HG03354 (cell line): ENCODE measurements at regions not wholly inside any gene's neighbourhood (a gene's known extent, or its start where the extent isn't known, plus 50 kb on each side); places are given as distances from the start of the nearest gene placed in this dataset.
"Not testable (repeated sequence)": the region's sequence is repeated elsewhere in the genome, so short reads cannot be mapped to it uniquely, and the experiment has no call there.

Experiments
- ATAC-seq: cut with Tn5 transposase; IDR thresholded peaks from one replicate; pipeline ENCODE4 v1.9.1; 2021; ENCODE audit warnings: mild to moderate bottlenecking; ENCODE audit not compliant: unreplicated experiment, poor library complexity, severe bottlenecking

DNA sequence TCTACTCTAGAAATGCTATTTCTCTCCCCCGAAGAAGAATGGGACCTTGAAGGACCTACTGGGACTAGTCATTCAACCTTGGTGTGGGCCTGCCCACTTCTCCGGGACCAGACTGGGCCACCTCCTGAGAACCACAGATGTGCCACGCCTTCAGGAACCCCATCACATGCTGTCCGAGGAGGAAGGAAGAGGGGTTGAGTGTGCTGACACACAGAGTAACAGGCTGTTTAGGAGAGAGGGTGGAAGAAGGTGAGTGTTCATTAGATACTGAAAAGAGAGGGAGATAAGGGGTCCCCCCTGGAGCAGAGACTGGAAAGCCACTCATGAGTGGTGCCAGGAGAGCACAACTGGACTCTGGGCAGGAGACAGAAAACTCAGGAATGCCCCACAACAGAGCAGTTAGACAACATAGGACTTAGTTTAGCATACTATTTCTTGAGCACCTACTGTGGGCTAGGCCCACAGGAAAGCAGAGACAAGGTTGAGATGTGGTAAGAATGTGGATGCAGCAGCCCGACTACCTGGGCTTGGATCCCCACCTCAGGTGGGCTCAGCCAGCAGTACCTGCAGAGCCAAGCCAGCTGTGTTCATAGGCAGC lies 286.4 kb upstream of the NCKAP5 start:
- no peak for ATAC-seq

DNA sequence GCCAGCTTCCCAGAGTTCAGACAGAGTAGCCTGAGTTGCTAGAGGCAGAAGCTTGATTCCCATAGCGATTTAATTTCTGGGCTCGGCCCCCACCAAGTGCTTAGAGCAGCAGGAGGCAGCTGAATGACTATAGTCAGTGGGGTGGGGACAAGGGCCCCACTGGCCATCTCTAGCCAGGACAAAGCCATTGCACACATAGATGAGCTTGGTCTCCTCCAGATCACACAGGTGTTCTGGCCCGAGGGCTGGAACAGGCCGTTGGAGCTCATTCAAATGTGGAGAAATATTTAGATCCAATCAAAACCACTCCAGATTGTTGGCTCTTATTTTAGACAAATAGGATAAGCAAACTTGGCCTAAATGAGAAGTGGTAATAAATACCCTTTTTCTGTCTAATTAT lies 287.3 kb upstream of the NCKAP5 start:
- no peak for ATAC-seq

DNA sequence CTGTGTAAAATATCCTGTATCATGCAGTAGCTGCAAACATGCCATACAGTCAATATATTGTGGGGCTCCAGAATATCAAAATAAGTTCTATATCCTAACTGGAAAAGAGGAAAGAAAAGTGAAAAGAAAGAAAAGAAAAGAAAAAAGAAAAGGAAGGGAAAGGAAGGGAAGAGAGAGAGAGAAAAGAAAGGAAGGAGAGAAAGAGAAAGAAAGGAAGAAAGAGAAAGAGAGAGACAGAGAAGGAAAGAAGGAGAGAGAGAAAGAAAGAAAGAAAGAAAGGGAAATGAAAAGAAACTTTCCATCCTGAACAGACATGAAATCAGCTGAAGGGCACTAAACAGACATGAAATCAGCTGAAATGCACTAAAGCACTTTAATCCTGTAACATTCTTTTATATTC lies 288.4 kb upstream of the NCKAP5 start:
- no peak for ATAC-seq

DNA sequence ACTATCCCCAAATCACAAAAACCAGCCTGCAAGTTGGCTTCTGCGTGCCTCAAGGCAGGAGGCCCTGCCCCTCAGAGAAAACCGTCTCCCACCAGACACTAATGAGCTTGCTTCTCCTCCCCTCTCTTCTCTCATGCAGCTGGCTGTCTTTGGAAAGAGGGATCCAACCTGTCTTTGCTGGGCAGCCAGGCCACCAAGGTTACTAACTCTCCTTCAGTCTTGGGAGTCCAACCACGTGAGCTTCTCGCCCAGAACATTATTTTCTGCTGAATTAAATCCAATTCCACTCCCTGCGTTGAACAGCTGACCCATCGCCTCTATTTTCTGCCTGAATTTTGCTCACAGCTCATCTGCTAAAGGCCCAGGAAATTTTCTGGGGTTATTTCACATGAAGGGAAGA lies 291.3 kb upstream of the NCKAP5 start:
- no peak for ATAC-seq

DNA sequence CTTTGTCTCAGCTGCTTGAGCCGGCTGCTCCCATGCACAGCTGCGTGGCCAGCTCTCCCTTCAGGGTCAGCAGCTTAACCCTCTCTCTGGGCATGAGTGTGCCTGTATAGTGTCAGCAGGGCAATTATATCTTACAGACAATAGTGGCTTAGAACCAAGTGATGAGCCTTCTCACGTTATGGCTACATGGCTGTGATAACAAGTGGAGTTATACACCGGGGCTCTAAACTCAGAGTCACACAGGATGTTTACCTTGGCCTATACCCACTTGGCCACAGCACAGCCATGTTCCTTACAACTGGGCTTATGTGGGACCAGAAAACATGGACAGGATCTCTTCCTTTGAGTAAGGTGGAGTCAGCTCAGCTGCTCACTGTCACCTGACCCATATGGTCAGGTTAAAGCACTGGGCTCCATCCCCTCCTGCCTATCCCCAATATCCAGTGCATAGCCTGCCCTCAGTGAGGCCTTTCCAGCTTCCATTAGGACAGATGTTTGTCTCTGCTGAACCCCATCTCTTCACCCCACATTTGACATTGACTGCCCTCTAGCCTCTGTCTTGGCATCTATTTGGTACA lies 294.2 kb upstream of the NCKAP5 start:
- no peak for ATAC-seq

DNA sequence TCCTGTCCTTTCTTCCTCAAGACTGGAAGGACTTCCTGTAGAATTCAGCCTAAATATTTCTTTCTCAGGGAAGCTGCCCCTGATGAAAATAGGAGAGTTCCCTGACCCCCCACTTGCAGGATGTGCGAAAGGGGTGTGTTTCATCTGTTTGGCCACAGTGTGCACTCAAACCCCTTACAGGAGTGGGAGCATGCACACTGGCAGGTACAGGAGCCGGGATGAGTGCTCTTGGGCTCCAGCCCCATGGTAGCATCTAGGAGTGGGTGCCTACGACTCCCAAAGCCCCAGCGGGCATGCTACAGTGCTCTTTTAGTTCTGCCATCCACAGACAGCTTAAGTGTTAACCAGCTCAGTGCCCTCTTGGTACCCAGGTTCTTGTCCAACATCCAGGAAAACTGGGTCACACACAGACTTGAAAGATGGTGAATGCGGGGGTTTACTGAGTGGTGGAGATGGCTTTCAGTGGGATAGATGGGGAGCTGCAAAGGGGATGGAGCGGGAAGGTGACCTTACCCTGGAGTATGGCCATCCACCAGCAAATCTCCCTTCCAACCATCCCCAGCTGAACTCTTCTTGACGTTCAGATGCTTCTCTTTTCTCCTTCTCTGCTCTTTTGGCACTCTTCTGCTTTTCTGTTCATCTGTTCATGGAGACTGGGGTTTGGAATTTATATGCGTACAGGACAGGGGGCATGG lies 295.0 kb upstream of the NCKAP5 start:
- ATAC-seq, result no peak

DNA sequence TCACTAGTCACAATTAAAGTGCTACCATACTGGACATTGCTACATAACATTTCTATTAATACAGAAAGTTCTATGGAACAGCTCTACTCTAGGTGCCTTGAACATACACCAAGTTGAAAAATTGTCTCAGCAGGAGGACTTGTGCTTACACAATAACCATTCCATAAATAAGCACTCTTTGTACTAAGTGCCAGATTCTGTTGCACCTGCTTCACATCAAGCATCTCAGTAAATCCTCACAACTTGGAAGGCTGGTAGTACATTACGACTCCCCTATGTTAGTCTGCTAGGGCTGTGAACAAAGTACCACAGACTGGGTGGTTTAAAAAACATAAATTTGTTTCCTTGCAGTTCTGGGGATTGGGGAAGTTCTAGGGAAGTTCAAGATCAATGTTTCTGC lies 296.9 kb upstream of the NCKAP5 start:
- no peak for ATAC-seq

DNA sequence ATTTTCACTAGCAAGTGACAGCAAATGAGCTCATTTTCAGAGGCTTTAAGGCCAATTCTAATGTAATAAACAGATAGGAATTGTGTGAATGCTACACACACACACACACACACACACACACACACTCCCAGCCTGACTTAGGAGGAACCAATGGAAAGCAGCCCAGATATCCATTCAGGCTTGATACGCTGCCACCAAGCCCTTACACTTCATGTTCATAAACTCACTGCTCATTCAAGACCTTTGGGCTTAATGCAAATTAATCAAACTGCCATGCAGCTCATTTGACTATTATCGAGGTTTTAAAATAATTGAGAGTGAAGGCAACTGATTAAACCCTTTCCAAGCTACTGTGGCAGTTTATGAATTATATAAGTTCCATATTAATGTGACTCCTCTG lies 298.9 kb upstream of the NCKAP5 start:
- ATAC-seq, result no peak

DNA sequence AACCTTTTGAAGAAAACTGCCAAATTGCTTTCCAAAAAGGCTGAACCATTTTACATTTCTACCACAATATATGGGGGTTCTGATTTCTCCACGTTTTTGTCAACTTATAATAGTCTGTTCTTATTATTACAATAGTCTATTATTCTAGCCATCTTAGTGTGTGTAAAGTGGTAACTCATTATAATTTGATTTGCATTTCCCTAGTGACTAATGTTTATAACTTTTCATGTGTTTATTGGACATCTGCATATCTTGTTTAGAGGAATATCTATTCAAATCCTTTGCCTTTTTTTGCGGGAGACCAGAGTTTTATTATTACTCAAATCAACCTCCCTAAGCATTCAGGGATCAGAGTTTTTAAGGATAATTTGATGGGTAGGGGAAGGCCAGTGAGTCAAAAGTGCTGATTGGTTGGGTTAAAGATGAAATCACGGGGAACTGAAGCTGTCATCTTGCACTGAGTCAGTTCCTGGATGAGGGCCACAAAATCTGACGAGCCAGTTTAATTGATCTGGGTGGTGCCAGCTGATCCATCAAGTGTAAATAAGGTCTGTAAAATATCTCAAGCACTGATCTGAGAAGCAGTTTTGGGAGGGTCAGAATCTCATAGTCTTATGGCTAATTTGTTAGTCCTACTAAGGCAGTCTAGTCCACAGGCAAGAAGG lies 303.4 kb upstream of the NCKAP5 start:
- ATAC-seq, result no peak

DNA sequence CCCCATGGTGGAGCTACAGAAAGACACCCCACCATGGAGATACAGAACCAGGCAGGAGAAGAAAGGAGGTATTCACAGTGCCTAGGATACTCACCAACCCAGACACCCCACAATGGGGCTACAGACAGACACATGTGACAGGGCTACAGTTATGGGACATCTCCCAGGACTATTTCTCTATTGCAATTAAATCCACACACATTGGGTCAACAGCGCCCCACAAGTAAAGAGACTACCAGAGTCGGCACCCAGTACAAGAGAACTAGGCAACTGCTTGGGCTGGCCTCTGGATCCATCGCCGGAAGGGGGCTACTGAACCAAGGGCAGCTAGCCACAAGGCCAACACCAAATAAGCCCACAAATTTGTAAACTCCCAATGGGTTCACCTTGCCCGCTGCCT lies 310.1 kb upstream of the NCKAP5 start:
- no peak for ATAC-seq

DNA sequence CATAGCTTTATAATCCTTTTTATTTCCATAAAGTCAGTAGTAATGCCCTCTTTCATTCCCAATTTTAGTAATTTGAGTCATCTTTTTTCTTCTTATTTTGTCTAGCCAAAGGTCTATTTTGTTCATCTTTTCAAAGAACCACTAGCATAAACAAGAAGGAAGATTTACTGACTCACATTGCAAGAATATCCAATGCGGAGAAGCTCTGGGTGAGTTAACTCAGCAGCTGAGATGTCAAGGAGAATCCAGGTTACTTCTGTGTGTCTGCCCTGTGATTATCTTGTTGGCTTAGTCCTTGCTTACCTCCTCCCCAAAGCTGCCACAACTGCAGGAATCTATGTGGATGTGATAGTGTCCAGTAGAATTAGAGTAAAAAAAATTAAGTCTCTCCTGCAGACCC lies 311.4 kb upstream of the NCKAP5 start:
- ATAC-seq, result no peak

DNA sequence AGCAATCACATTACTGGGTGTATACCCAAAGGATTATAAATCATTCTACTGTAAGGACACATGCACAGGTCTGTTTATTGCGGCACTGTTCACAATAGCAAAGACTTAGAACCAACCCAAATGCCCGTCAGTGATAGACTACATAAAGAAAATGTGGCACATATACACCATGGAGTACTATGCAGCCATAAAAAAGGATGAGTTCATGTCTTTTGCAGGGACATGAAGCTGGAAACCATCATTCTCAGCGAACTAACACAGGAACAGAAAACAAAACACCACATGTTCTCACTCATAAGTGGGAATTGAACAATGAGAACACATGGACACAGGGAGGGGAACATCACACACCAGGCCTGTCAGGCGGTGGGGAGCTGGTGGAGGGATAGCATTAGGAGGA lies 313.9 kb upstream of the NCKAP5 start:
- ATAC-seq, result not testable (repeated sequence)

DNA sequence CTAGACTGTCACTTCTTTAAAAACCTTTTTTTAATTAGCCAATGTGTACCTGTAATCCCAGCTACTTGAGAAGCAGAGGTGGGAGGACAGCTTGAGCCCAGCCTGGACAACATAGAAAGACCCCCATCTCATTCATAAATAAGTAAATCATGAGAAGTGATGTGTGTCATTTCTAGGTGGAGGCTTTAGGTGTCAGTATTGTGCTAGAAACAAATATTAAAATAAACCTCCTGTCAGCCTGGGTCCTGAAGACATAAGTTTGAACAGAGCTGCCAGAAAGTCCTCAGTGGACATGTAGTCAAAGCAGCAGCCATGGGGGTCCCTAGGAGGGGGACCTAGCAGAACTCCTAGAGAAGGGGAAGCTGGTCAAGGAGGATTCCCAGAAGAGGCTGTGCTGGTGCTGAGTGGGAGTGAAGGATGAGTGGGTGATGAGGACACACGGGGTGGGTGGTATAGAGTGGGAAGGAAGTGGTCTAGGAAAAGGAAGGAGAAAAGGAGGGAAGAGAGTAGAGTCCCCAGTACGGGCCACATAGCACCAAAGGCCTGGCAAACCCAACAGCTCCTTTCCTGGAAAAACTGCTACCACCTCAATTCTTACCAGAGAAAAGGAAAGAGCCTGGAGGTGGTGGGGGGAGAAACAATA lies 316.6 kb upstream of the NCKAP5 start:
- ATAC-seq, result peak; percentile 55

DNA sequence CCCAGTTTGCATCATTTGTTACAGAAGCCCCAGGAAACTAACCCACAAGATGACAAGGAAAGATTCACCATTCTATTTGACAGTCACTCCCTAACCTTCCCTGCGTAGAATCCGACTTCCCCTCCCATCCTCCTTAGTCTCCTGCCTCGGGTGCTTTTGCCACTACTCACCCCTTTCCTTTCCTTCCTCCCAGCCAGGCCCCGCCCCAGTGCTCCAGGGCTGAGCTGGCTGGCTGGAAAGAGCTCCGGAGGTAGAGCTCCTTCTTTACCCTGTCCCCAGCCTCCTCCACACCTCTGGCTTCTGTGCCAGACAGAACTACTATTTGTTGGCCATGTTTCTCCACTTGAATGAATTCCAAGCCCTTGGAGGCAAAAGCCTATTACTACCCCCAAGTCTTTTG lies 317.6 kb upstream of the NCKAP5 start:
- no peak for ATAC-seq

DNA sequence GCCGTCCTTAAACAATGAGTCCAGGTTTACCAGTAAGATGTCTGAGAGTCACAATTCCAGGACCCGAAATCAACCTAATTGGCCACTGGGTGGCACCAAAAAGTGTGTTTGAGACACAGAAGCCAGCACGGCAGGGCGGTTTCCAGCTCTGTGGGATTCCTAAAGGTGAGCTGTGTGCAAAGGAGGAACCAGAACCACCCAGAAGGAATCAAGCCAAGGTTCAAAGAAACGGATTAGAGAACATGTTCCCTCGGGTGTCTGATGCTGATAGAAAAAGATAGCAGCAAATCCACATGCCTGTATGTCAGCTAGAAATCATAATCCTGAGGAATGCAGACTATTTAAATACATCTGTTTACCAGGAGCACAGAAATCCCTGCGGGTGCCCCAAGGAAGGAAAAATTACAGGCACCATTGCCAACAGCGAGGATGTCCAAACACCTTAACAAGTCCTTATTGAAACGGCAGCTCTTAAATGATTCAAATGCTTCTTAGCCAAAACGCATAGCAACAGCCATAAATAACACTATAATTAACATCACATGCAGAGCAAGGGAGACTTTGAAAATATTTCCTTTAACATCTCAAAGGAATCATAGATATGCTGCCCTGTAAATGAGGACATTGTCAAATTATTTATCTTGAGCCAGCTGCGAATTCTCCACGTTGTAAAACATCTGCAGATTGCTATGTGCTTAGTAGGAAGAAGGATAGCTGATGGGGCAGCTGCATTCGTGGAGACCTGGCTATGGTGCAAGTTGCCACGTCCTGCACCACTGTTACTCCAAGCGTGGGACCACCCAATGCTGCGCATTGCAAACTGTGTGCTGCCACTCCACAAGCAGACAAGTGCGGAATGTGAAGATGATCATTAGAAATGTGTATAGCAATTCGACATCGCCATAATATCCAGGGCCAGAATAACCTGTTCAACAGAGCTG lies 318.7 kb upstream of the NCKAP5 start:
- peak; percentile 74 for ATAC-seq

DNA sequence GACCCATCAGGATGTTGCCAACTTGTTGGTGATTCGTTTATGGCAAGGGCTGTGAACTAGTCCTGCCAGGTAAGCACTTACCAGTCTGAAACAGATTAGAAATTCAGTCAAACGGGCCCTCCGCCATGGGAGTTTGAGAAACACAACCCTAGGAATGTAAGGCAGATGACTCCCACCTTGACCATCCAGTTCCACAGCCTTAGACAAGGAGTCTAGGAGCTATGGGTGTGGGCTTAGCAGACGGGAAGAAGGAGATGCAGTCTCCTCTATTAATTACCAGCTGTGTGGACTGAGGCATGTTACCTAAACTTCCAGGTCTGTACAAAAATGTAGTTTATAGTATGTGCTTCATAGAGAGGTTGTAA lies 319.4 kb upstream of the NCKAP5 start:
- ATAC-seq, result no peak

DNA sequence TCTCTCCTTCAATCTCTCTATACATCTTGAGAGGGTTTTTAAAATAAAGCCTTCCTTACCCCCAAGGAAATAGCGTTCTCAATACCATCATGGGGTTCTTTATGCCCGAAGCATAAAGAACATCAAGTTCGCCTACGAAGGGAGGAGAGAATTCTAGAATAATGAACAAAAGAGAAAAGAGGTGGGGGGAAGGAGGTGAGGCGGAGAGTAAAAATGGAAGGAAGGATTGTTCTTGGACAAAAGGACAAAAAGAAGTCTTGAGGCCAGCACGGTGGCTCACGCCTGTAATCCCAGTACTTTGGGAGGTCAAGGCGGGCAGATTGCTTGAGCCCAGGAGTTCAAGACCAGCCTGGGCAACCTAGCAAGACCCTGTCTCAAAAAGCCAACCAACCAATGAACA lies 319.8 kb upstream of the NCKAP5 start:
- ATAC-seq, result no peak

DNA sequence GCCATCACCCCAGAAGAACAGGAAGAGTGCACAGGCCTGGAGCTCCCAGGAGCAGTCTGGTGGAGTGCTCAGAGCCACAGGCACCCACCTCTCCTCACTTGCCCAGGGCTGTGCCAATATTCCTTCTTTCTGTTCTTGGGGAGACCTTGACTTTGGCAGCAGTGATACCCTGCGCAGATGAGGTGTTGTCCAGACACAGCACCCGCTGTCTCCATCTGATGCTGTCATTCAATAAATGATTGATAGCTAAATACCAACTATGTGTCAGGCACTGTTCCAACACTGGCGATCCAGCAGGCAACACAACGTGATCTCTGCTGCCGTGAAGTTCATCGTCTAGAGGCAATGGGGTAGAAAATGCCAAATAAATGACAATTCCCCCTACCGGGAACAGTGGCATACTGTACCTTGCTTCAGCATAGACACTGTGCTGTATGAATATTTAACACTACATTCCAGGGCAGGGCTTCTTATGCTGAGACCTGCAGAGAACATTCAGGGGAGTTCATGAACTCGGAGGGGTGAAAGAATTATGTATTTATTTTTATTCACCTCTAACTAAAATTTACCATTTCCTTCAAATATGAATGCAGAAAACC lies 320.5 kb upstream of the NCKAP5 start:
- no peak for ATAC-seq

DNA sequence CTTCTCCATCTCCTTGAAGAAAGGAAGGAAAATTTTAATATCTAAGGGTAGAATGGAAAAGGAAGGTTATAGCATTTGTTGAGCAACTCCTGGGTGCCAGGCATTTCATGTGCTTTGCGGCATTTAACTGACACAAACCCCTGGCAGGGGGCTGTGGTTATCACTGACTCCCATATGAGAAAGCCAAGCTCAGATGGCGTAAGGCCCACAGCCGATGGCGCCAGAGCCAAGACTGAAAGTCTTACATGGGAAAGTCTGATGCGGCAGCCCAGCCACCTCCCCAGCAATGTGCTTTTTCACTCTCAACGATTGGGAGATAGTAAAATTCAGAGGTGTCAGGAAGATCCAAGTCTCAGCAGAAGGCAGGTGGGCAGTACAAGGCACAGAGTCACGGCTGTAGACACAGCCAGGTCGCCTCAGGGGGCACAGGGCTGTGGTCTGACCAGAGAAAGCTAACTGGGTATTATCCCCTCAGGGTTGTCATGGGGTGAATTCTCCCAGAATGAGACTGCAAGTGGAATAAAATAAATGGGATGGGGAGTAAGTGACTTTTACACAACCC lies 324.2 kb upstream of the NCKAP5 start:
- no peak for ATAC-seq
